ENCODE measurements at regions not wholly inside any gene's neighbourhood (a gene's known extent, or its start where the extent isn't known, plus 50 kb on each side); places are given as distances from the start of the nearest gene placed in this dataset.

GRCh38 chr9:88754452-88754851, 219.5 kb downstream of the NXNL2 start:
- ChIA-PET CTCF (interaction anchor here (1.4 kb wide), 1 partner anchor 18 kb away, joined by 3 read pairs; no protein-coding TSS in a partner anchor), POLR2A (no interaction called here)
- DNase-seq (ENCODE audit: low read depth, low spot score), result no peak
- H3K4me3 ChIP-seq (ENCODE audit: low read depth, low read length), result no peak overlapping the region
- no peak for TF ChIP-seq CTCF (IDR thresholded peaks at IDR 0.05; ENCODE audit: insufficient read depth, low read length, missing control alignments)

- H3K4me3 ChIP-seq (ENCODE audit: low read depth, low read length), result no peak overlapping the region
- CTCF ChIA-PET, result interaction anchor here (1.4 kb wide), 1 partner anchor 17 kb away, joined by 3 read pairs; no protein-coding TSS in a partner anchor
- DNase-seq (ENCODE audit: low read depth, low spot score), result no peak
- POLR2A ChIA-PET, result no interaction called here
- no peak for TF ChIP-seq CTCF (IDR thresholded peaks at IDR 0.05; ENCODE audit: insufficient read depth, low read length, missing control alignments)
Observed at GRCh38 chr9:88754886-88755285, 219.9 kb downstream of the NXNL2 start.

- POLR2A ChIA-PET, result no interaction called here
- CTCF ChIA-PET, result interaction anchor here (2.7 kb wide), 1 partner anchor 12 kb away, joined by 10 read pairs; no protein-coding TSS in a partner anchor
- H3K4me3 ChIP-seq (ENCODE audit: low read depth, low read length), result no peak overlapping the region
- TF ChIP-seq CTCF (IDR thresholded peaks at IDR 0.05; ENCODE audit: insufficient read depth, low read length, missing control alignments), result no peak
- no peak for DNase-seq (ENCODE audit: low read depth, low spot score)
Observed at GRCh38 chr9:88757406-88758010, 222.5 kb downstream of the NXNL2 start.

GRCh38 chr9:88759364-88759763, 224.4 kb downstream of the NXNL2 start:
- no peak overlapping the region for H3K4me3 ChIP-seq (ENCODE audit: low read depth, low read length)
- CTCF ChIA-PET, result no interaction called here
- no peak for DNase-seq (ENCODE audit: low read depth, low spot score)
- POLR2A ChIA-PET, result no interaction called here
- no peak for TF ChIP-seq CTCF (IDR thresholded peaks at IDR 0.05; ENCODE audit: insufficient read depth, low read length, missing control alignments)

- no peak overlapping the region for H3K4me3 ChIP-seq (ENCODE audit: low read depth, low read length)
- POLR2A ChIA-PET, result no interaction called here
- no peak for DNase-seq (ENCODE audit: low read depth, low spot score)
- TF ChIP-seq CTCF (IDR thresholded peaks at IDR 0.05; ENCODE audit: insufficient read depth, low read length, missing control alignments), result no peak
- CTCF ChIA-PET, result no interaction called here
Observed at GRCh38 chr9:88766778-88767503, 224.3 kb upstream of the S1PR3 start.

GRCh38 chr9:88767504-88767790, 223.8 kb upstream of the S1PR3 start:
- ChIA-PET CTCF (interaction anchor here (1.0 kb wide), 1 partner anchor 14 kb away, joined by 5 read pairs; no protein-coding TSS in a partner anchor), POLR2A (no interaction called here)
- no peak for DNase-seq (ENCODE audit: low read depth, low spot score)
- no peak overlapping the region for H3K4me3 ChIP-seq (ENCODE audit: low read depth, low read length)
- no peak for TF ChIP-seq CTCF (IDR thresholded peaks at IDR 0.05; ENCODE audit: insufficient read depth, low read length, missing control alignments)

All from AG04449 (cell line).